ENCODE measurements at regions not wholly inside any gene's neighbourhood (a gene's known extent, or its start where the extent isn't known, plus 50 kb on each side); places are given as distances from the start of the nearest gene placed in this dataset.

- TF ChIP-seq ZNF462 (CRISPR knock-in tag; IDR thresholded peaks at IDR 0.05) (no peak), POLR2AphosphoS5 (IDR thresholded peaks at IDR 0.05; ENCODE audit: low read depth) (no peak), NANOG (IDR thresholded peaks at IDR 0.05; ENCODE audit: borderline replicate concordance) (no peak), EZH2 (IDR thresholded peaks at IDR 0.05; ENCODE audit: low read depth, unreplicated experiment) (no peak)
These were observed 463.2 kb upstream of the GBE1 start (continued) for GRCh38 chr3:82224661-82225060.

- Histone ChIP-seq H3K9me2 (ENCODE audit: insufficient read depth) (no peaks in the 10 kb centered on the region; the same call in 1 of the 2 replicates), H3K79me2 (replicated peaks; ENCODE audit: insufficient read depth) (no peaks in the 10 kb centered on the region), H3F3A (replicated peaks; ENCODE audit: low read depth) (no peaks in the 10 kb centered on the region), H3K27ac (ENCODE audit: low read depth) (no peak overlapping the region), H2AFZ (no peak overlapping the region), H3K4me3 (no peak overlapping the region), H3K4me2 (no peak overlapping the region), H3K27me3 (ENCODE audit: insufficient read depth) (no peaks in the 10 kb centered on the region), H3K4me1 (ENCODE audit: insufficient read depth) (no peaks in the 10 kb centered on the region), H4K20me1 (replicated peaks; ENCODE audit: insufficient read depth) (no peaks in the 10 kb centered on the region), H3K36me3 (ENCODE audit: insufficient read depth) (no peaks in the 10 kb centered on the region)
- DNase-seq (ENCODE audit: low spot score) (no peak), ATAC-seq (no peak)
- Mint-ChIP-seq H3K4me1 (no peaks in the 10 kb centered on the region; the same call in 2 of the 3 replicates), H3K27ac (0 out of 2 replicates have a peak overlapping the region, but pooled peaks have one; percentile 8), H3K27me3 (ENCODE audit: insufficient read depth, low read depth, poor library complexity) (peaks cover 2% of the 10 kb centered on the region), H3K4me3 (no peak overlapping the region), H3K36me3 (ENCODE audit: low read depth) (0 out of 3 replicates have a peak, but pooled peaks cover 3% of the 10 kb centered on the region), H3K9me3 (peaks cover 7% of the 10 kb centered on the region; the same call in 2 of the 3 replicates)
- TF ChIP-seq NANOG (IDR thresholded peaks at IDR 0.05; ENCODE audit: borderline replicate concordance) (no peak), ZNF331 (CRISPR knock-in tag; IDR thresholded peaks at IDR 0.05; ENCODE audit: low read depth) (no peak), JUNB (IDR thresholded peaks at IDR 0.05; ENCODE audit: unreplicated experiment) (no peak), ZNF462 (CRISPR knock-in tag; IDR thresholded peaks at IDR 0.05) (no peak), STAT1 (IDR thresholded peaks at IDR 0.05; ENCODE audit: unreplicated experiment) (no peak), POLR2AphosphoS5 (IDR thresholded peaks at IDR 0.05; ENCODE audit: low read depth) (no peak), EZH2phosphoT487 (IDR thresholded peaks at IDR 0.05; ENCODE audit: unreplicated experiment) (no peak), ZNF114 (CRISPR knock-in tag; IDR thresholded peaks at IDR 0.05) (no peak), EZH2 (IDR thresholded peaks at IDR 0.05; ENCODE audit: low read depth, unreplicated experiment) (no peak)
These were observed 461.0 kb upstream of the GBE1 start for GRCh38 chr3:82222401-82222800.
